Upper lobe of left lung (tissue), 4 donors: ENCODE measurements at regions not wholly inside any gene's neighbourhood (a gene's known extent, or its start where the extent isn't known, plus 50 kb on each side); places are given as distances from the start of the nearest gene placed in this dataset.

Source experiments
- CTCF ChIP-seq, 6 experiments: fragments of 450-650 bp in 4 of 6; fragments of 200-600 bp in 2 of 6; sonication (generic) in 2 of 6; IDR thresholded peaks; one replicate each; pipeline ENCODE4 v1.5.1; 2016 to 2019; ENCODE audit warnings: antibody characterized with exemption in 6 of 6
- EP300 ChIP-seq, 4 donors: sonication (generic); formaldehyde crosslinking; IDR thresholded peaks; one replicate each; pipeline ENCODE4 v1.5.1; 2017; ENCODE audit warnings: antibody characterized with exemption in 4 of 4, control low read depth in 2 of 4

- TF ChIP-seq CTCF (IDR thresholded peaks at IDR 0.05) (no peak), EP300 (IDR thresholded peaks at IDR 0.05) (no peak)
Observed at GRCh38 chr4:175929932-175930331, 117.9 kb upstream of the GPM6A start.
